8988T (cell line): ENCODE measurements at regions not wholly inside any gene's neighbourhood (a gene's known extent, or its start where the extent isn't known, plus 50 kb on each side); places are given as distances from the start of the nearest gene placed in this dataset.

ENCODE experiments used
- DNase-seq: peaks from one replicate; pipeline ENCODE4 v3.0.0; 2011

GRCh38 chr14:42421377-42422078 lies 814.9 kb downstream of the LRFN5 start:
- DNase-seq = no peak

GRCh38 chr14:42420071-42420470 lies 813.4 kb downstream of the LRFN5 start:
- DNase-seq = no peak

GRCh38 chr14:42407153-42407552 lies 800.5 kb downstream of the LRFN5 start:
- no peak for DNase-seq

- DNase-seq = no peak
Measured at GRCh38 chr14:42391146-42391834, 784.6 kb downstream of the LRFN5 start.

- no peak for DNase-seq
Measured at GRCh38 chr14:42378880-42379279, 772.2 kb downstream of the LRFN5 start.

- DNase-seq = no peak
Measured at GRCh38 chr14:42378274-42378673, 771.6 kb downstream of the LRFN5 start.

GRCh38 chr14:42374332-42374731 lies 767.7 kb downstream of the LRFN5 start:
- DNase-seq = no peak

- no peak for DNase-seq
Measured at GRCh38 chr14:42370056-42370455, 763.4 kb downstream of the LRFN5 start.

GRCh38 chr14:42368234-42368633 lies 761.6 kb downstream of the LRFN5 start:
- no peak for DNase-seq

GRCh38 chr14:42353315-42353714 lies 746.6 kb downstream of the LRFN5 start:
- no peak for DNase-seq

GRCh38 chr14:42335918-42336317 lies 729.2 kb downstream of the LRFN5 start:
- no peak for DNase-seq

GRCh38 chr14:42334931-42335330 lies 728.3 kb downstream of the LRFN5 start:
- no peak for DNase-seq

- DNase-seq = no peak
Measured at GRCh38 chr14:42323426-42323825, 716.8 kb downstream of the LRFN5 start.

GRCh38 chr14:42322531-42323284 lies 716.0 kb downstream of the LRFN5 start:
- no peak for DNase-seq

- no peak for DNase-seq
Measured at GRCh38 chr14:42319996-42320395, 713.3 kb downstream of the LRFN5 start.

- no peak for DNase-seq
Measured at GRCh38 chr14:42316693-42317092, 710.0 kb downstream of the LRFN5 start.

- no peak for DNase-seq
Measured at GRCh38 chr14:42311876-42312275, 705.2 kb downstream of the LRFN5 start.

- no peak for DNase-seq
Measured at GRCh38 chr14:42307239-42307825, 700.7 kb downstream of the LRFN5 start.

GRCh38 chr14:42299692-42300091 lies 693.0 kb downstream of the LRFN5 start:
- DNase-seq = no peak

GRCh38 chr14:42293180-42293579 lies 686.5 kb downstream of the LRFN5 start:
- no peak for DNase-seq

- no peak for DNase-seq
Measured at GRCh38 chr14:42277840-42278239, 671.2 kb downstream of the LRFN5 start.

GRCh38 chr14:42269234-42269633 lies 662.6 kb downstream of the LRFN5 start:
- no peak for DNase-seq

- no peak for DNase-seq
Measured at GRCh38 chr14:42248131-42248530, 641.5 kb downstream of the LRFN5 start.

- DNase-seq = no peak
Measured at GRCh38 chr14:42241101-42241500, 634.4 kb downstream of the LRFN5 start.
